Sigmoid colon (tissue), 4 donors: ENCODE measurements at regions not wholly inside any gene's neighbourhood (a gene's known extent, or its start where the extent isn't known, plus 50 kb on each side); places are given as distances from the start of the nearest gene placed in this dataset.

Experiments
- EP300 ChIP-seq, 4 donors: sonication (generic); formaldehyde crosslinking; IDR thresholded peaks; one replicate each; pipeline ENCODE4 v1.6.1; 2017; ENCODE audit warnings: antibody characterized with exemption in 4 of 4
- POLR2A ChIP-seq, 2 donors: fragments of 450-650 bp; IDR thresholded peaks; one replicate each; pipeline ENCODE4 v1.6.1; 2016; ENCODE audit warnings: antibody characterized with exemption in 2 of 2, mild to moderate bottlenecking in 2 of 2, moderate library complexity in 2 of 2
- TF ChIP-seq, protein P1 (sequence below), 4 experiments: fragments of 450-650 bp in 3 of 4; fragments of 200-600 bp in 1 of 4; IDR thresholded peaks; one replicate each; pipeline ENCODE4 v1.5.1; 2016 to 2019; ENCODE audit warnings: antibody characterized with exemption in 4 of 4, mild to moderate bottlenecking in 3 of 4, moderate library complexity in 2 of 4

DNA sequence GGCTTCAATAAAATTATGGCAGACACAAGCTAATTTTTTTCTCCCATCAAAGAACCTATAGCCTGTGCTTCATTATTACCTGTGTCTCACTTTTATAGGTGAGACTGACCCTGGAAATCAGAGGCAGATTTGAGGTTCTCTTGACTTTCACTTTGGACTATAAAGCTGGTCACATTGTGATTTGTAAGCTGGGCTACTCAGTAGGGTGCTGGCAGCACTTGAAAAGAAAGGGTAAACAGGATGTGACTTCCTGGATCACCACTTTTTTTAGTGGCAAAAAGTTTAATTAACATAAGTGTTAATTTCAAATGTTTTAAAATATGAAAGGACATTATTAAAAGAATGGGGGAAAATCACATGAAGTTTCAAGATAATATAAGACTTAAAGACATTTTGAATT lies 50.6 kb upstream of the GATB start:
- TF ChIP-seq, protein P1, sequence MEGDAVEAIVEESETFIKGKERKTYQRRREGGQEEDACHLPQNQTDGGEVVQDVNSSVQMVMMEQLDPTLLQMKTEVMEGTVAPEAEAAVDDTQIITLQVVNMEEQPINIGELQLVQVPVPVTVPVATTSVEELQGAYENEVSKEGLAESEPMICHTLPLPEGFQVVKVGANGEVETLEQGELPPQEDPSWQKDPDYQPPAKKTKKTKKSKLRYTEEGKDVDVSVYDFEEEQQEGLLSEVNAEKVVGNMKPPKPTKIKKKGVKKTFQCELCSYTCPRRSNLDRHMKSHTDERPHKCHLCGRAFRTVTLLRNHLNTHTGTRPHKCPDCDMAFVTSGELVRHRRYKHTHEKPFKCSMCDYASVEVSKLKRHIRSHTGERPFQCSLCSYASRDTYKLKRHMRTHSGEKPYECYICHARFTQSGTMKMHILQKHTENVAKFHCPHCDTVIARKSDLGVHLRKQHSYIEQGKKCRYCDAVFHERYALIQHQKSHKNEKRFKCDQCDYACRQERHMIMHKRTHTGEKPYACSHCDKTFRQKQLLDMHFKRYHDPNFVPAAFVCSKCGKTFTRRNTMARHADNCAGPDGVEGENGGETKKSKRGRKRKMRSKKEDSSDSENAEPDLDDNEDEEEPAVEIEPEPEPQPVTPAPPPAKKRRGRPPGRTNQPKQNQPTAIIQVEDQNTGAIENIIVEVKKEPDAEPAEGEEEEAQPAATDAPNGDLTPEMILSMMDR (IDR thresholded peaks at IDR 0.05): no peak
- no peak for TF ChIP-seq POLR2A (IDR thresholded peaks at IDR 0.05)
- TF ChIP-seq EP300 (IDR thresholded peaks at IDR 0.05): no peak
